T-helper 2 cell treated with Interferon-gamma antibody and Interleukin-4, amounts not matched to agents 5 μg/mL and 100 μg/mL, for 36 hours (primary cell): ENCODE measurements at regions not wholly inside any gene's neighbourhood (a gene's known extent, or its start where the extent isn't known, plus 50 kb on each side); places are given as distances from the start of the nearest gene placed in this dataset.
A peak's percentile ranks its signal among the peaks of the same experiment; 100 is the strongest.

Experiments used
- DNase-seq: peaks from one replicate; pipeline ENCODE4 v3.0.0; 2021; ENCODE audit warnings: low spot score
- H3K27ac Mint-ChIP-seq: one replicate; pipeline ENCODE4 v1.8.0; 2021; ENCODE audit warnings: mild to moderate bottlenecking, mixed read lengths
- H3K27me3 Mint-ChIP-seq: one replicate; pipeline ENCODE4 v1.8.0; 2021; ENCODE audit warnings: low read depth, mixed read lengths
- H3K36me3 Mint-ChIP-seq: one replicate; pipeline ENCODE4 v1.8.0; 2021; ENCODE audit warnings: low read depth, mixed read lengths
- H3K4me1 Mint-ChIP-seq: one replicate; pipeline ENCODE4 v1.8.0; 2021; ENCODE audit warnings: low read depth, mixed read lengths
- H3K4me3 Mint-ChIP-seq: one replicate; pipeline ENCODE4 v1.8.0; 2022; ENCODE audit warnings: mild to moderate bottlenecking, moderate library complexity, mixed read lengths
- H3K9me3 Mint-ChIP-seq: one replicate; pipeline ENCODE4 v1.8.0; 2021; ENCODE audit warnings: mixed read lengths

DNA sequence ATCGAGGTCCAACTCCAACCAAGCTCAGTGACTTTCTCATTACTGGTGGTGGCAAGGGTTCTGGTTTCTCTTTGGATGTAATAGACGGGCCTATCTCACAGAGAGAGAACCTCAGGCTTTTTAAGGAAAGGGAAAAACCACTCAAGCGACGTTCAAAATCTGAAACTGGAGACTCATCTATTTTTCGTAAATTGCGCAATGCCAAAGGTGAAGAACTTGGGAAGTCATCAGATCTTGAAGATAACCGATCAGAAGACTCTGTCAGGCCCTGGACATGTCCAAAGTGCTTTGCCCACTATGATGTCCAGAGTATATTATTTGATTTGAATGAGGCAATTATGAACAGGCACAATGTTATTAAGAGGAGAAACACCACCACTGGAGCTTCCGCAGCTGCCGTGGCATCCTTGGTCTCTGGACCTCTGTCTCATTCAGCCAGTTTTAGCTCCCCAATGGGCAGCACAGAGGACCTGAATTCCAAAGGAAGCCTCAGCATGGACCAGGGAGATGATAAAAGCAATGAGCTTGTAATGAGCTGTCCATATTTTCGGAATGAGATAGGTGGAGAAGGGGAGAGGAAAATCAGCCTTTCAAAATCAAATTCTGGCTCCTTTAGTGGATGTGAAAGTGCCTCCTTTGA is 343.5 kb upstream of the RGS6 start:
- no peaks in the 10 kb centered on the region for H3K27me3 Mint-ChIP-seq
- no peak overlapping the region for H3K27ac Mint-ChIP-seq
- H3K9me3 Mint-ChIP-seq: no peaks in the 10 kb centered on the region
- peaks cover 29% of the 10 kb centered on the region for H3K36me3 Mint-ChIP-seq
- peaks cover 51% of the 10 kb centered on the region for H3K4me1 Mint-ChIP-seq
- peak overlapping the region; percentile 32 for H3K4me3 Mint-ChIP-seq
- no peak for DNase-seq

DNA sequence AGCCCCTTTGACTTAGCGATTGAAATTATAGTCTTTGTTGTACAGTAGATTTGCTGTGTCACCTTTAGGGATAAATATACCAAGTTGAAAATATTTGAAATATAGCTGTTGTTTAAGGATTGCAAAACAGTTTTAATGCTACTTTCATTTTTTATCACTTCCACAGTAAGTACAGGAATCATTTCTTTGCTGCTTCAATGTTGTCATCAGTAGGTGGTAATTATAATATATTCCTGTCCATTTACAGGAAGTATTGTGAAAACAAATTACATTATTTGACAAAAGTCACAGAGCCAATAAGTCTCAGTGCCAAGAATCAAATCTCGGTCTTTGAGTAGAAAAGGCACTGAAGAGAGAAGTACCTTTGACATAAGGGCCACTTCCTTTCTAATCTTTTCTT is 342.6 kb upstream of the RGS6 start:
- no peaks in the 10 kb centered on the region for H3K27me3 Mint-ChIP-seq
- H3K4me3 Mint-ChIP-seq: no peak overlapping the region
- H3K9me3 Mint-ChIP-seq: no peaks in the 10 kb centered on the region
- H3K27ac Mint-ChIP-seq: no peak overlapping the region
- DNase-seq: no peak
- peaks cover 28% of the 10 kb centered on the region for H3K36me3 Mint-ChIP-seq
- peaks cover 56% of the 10 kb centered on the region for H3K4me1 Mint-ChIP-seq

DNA sequence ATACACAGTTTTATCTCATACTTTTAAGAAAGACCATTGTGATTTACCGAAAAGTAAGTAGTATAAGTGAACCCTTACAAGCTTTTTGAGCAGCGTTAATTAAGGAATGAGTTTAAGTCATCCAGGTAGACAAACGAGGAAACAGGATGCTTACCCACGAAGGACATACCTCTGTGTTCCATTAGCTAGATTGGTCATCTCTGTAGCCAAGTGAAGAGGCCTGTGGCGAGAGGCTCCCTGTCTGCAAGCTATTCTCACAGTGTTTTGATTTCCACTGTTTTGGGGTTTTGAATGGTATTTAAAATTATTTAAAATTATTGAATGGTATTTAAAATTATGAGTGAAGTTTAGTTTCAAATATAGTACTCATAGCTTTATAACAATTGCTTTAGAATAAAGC is 342.1 kb upstream of the RGS6 start:
- H3K9me3 Mint-ChIP-seq: no peaks in the 10 kb centered on the region
- peaks cover 60% of the 10 kb centered on the region for H3K4me1 Mint-ChIP-seq
- H3K4me3 Mint-ChIP-seq: no peak overlapping the region
- H3K27ac Mint-ChIP-seq: no peak overlapping the region
- H3K27me3 Mint-ChIP-seq: no peaks in the 10 kb centered on the region
- H3K36me3 Mint-ChIP-seq: peaks cover 28% of the 10 kb centered on the region
- no peak for DNase-seq

DNA sequence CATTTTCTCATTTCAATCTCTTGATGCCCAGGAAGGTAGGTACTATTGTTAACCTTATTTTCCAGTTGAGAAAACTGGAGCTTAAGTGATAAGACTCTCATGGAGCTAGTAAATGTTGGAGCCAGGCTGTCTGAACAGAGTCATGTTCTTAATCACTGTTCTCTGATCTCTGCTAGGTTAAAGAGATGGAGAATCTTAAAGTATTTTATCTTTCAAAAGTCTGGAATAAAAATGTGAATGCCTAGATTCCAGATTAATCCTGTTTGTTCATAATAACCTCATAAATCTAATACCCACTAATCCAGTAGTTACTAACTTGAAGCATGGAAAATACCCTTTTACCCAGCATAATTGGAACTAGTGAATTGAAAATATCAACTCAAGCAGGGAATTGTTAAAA is 341.0 kb upstream of the RGS6 start:
- no peak overlapping the region for H3K27ac Mint-ChIP-seq
- no peaks in the 10 kb centered on the region for H3K27me3 Mint-ChIP-seq
- H3K9me3 Mint-ChIP-seq: no peaks in the 10 kb centered on the region
- H3K4me3 Mint-ChIP-seq: no peak overlapping the region
- peaks cover 32% of the 10 kb centered on the region for H3K36me3 Mint-ChIP-seq
- DNase-seq: no peak
- H3K4me1 Mint-ChIP-seq: peaks cover 65% of the 10 kb centered on the region

DNA sequence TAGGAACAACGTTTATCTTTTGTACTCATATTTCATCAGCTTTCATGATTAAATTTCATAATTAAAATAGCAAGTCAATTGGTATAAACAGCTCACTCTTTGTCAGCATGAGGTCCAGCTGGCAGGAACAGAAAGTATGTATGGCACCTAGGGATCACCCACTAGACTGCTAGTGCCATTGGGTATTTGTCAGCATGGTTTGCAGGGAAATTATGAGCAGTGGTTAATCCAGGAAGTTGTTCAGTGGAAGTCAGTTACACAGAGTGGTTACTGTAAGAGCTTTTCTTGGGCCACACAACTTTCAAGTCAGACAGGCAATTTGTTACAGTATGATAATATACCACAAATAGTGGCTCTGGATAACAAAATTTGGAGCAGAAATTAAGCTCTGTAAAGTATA is 340.3 kb upstream of the RGS6 start:
- no peaks in the 10 kb centered on the region for H3K27me3 Mint-ChIP-seq
- H3K36me3 Mint-ChIP-seq: peaks cover 32% of the 10 kb centered on the region
- H3K9me3 Mint-ChIP-seq: no peaks in the 10 kb centered on the region
- H3K4me3 Mint-ChIP-seq: peak overlapping the region; percentile 39
- H3K27ac Mint-ChIP-seq: peak overlapping the region; percentile 60
- peaks cover 66% of the 10 kb centered on the region for H3K4me1 Mint-ChIP-seq
- DNase-seq: peak; percentile 36

DNA sequence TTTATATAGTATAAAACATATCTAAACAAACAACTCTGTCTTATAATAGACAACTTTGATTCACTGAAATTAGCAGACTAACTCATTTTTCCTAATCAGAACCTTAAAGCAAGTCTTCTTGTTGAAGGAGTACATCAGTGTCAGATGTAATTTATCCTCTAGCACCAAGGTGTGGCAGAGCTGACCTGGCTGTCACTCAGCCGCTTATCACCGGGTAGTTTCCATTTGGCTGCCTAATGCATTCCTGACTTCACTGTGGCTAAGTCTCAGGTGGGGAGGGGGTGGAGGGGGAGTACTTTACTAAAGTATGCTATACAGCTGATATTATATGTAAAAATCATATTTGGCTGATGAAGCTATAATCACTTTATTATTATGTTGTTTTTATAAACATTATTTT is 339.9 kb upstream of the RGS6 start:
- no peaks in the 10 kb centered on the region for H3K9me3 Mint-ChIP-seq
- H3K4me1 Mint-ChIP-seq: peaks cover 68% of the 10 kb centered on the region
- peak overlapping the region; percentile 56 for H3K27ac Mint-ChIP-seq

DNA sequence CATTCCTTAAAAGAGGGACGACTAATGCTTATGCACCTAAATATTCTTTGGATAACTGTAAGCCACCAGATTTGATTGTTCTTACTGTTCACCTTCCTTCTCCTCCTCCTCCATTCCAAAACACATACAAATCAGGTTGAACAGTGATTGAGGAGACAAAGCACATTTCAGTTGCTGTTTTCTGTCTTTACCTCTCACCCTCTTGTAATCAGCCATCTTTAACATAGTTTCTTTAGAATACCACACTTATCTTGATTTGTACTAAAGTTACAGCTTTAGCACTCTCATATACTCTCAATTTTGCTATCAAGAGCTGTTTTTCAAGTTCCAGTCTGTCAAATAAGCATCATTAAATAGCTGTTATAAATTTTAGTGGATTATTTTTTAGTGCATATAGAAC is 338.3 kb upstream of the RGS6 start:
- H3K9me3 Mint-ChIP-seq: peaks cover 8% of the 10 kb centered on the region
- H3K4me3 Mint-ChIP-seq: peak overlapping the region; percentile 3
- H3K36me3 Mint-ChIP-seq: peaks cover 31% of the 10 kb centered on the region
- no peak for DNase-seq
- H3K27ac Mint-ChIP-seq: peak overlapping the region; percentile 55
- H3K4me1 Mint-ChIP-seq: peaks cover 68% of the 10 kb centered on the region
- no peaks in the 10 kb centered on the region for H3K27me3 Mint-ChIP-seq

More for the DNA sequence above, 339.9 kb upstream of the RGS6 start:
- DNase-seq: no peak
- peak overlapping the region; percentile 39 for H3K4me3 Mint-ChIP-seq
- peaks cover 35% of the 10 kb centered on the region for H3K36me3 Mint-ChIP-seq
- no peaks in the 10 kb centered on the region for H3K27me3 Mint-ChIP-seq

DNA sequence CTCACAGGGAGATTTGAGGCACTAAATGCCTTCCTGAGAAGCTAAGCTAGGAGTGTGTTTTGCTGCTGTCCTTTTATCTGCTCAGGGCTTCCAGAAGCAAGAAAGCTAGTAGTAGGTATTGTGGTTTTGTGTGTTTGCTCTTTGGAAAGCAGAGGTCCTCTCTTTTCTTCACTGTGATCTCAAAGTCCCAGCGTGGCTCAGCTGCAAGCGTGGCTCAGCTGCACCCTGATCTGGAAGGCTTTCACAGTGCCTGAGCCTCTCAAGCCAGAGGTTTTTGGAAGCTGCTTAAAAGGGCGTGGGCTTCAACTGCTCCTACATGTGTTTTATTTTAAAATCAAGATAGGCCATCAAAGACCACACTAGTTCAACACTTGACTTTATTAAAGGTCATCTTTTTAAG is 337.4 kb upstream of the RGS6 start:
- Mint-ChIP-seq H3K27ac (peak overlapping the region; percentile 81), H3K27me3 (no peaks in the 10 kb centered on the region), H3K9me3 (peaks cover 12% of the 10 kb centered on the region), H3K36me3 (peaks cover 32% of the 10 kb centered on the region), H3K4me3 (peak overlapping the region; percentile 57), H3K4me1 (peaks cover 65% of the 10 kb centered on the region)
- peak; percentile 52 for DNase-seq

DNA sequence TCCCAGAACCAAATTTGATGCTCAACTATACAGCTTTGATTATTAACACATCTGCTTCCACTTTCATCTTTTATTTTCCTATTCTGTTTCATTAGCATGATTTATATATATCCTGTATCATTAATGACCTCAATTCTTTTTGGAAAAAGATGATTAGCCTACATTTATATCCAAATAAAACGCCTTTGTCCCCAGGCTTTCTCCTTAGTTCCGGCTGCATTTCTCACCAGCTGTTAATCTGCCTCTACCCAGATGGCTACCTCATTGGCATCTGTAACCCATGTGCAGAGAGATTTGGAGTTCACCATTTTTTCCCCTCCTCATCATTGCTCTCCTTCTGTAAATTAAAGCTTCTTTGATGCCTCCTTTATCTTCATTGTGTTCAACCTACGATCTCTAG is 336.8 kb upstream of the RGS6 start:
- no peak for DNase-seq

DNA sequence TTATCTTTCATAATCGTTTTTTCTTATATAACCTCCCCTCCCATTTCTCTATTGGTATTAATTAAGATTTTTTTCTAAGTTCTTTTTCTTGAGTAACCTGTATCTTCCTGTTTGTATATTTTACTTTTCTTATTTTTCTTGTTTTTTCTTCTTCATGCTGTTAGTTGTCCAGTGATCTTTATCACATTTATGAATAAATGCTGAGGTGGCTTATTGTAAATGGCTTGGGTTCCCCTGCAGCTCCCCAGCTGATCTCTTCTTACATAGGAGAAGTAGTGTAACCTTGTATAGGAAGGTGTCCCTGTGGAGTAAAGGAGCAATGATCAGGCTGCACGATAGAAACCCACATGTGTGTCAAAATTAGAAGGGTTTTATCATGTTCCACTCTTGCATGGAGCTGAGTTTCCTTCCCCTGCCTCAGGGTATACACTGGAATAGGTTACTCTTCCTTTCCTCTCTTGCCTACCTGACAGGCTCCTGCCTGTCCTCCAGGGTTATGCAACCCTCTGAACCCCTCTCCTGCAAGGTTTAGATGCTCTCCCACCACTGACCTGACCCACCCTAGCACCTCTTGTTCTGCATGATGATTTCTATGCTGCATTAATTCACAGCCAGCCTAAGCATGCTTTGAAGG is 334.8 kb upstream of the RGS6 start:
- Mint-ChIP-seq H3K4me3 (peak overlapping the region; percentile 60), H3K27me3 (no peaks in the 10 kb centered on the region), H3K27ac (peak overlapping the region; percentile 71), H3K9me3 (peaks cover 35% of the 10 kb centered on the region), H3K4me1 (peaks cover 60% of the 10 kb centered on the region), H3K36me3 (peaks cover 54% of the 10 kb centered on the region)
- no peak for DNase-seq

More for the DNA sequence above, 336.8 kb upstream of the RGS6 start:
- H3K36me3 Mint-ChIP-seq: peaks cover 38% of the 10 kb centered on the region
- H3K9me3 Mint-ChIP-seq: peaks cover 18% of the 10 kb centered on the region
- H3K4me3 Mint-ChIP-seq: peak overlapping the region; percentile 12
- peak overlapping the region; percentile 17 for H3K27ac Mint-ChIP-seq
- peaks cover 65% of the 10 kb centered on the region for H3K4me1 Mint-ChIP-seq
- H3K27me3 Mint-ChIP-seq: no peaks in the 10 kb centered on the region

DNA sequence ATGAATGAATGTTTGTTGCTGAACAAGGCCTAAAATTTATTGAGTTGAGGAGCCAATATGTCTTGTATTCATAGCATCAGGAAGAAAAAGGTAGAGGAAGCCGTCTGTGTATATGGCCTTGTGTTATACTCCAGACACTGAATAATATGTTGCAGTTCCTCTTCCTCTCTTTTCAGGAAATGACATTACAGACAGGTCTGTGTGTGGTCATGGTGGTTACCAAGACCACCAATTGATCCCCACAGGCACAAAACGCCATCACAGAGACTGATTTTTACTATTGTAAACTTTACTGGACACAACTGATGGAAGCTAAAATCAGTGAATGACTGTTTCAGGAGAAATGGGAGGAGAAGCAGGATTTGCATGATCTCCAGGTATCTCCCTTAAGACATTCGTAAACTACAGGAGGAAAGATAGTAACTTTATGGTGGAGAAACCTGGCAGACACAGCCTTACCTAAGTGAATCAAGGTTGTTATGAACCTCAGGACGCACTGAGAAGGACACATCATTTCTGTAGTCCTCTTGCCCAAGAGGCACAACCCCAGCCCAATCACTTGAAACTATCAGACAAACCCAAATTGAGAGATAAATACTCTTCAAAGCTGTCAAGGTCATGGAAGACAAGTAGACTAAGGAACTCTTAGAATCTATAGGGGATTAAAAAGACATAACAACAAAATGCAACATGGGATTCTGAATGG is 334.1 kb upstream of the RGS6 start:
- Mint-ChIP-seq H3K9me3 (peaks cover 38% of the 10 kb centered on the region), H3K36me3 (peaks cover 57% of the 10 kb centered on the region), H3K4me3 (peak overlapping the region; percentile 60), H3K27ac (peak overlapping the region; percentile 71), H3K27me3 (no peaks in the 10 kb centered on the region), H3K4me1 (peaks cover 57% of the 10 kb centered on the region)
- peak; percentile 49 for DNase-seq

DNA sequence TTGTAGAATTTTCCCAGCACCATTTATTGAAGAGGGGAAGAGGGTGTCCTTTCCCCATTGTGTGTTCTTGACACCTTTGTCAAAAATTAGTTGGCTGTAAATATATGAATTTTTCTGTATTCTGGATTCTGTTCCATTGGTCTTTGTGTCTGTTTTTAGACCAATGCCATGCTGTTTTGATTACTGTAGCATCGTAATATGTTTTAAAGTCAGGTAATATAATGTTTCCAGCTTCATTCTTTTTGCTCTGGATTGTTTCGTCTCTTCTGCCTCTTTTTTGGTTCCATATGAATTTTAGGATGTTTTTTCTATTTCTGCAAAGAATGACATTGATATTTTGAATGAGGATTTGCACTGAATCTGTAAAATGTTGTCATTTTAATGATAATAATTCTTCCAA is 331.9 kb upstream of the RGS6 start:
- no peak for DNase-seq
- Mint-ChIP-seq H3K27ac (no peak overlapping the region), H3K4me1 (peaks cover 40% of the 10 kb centered on the region), H3K27me3 (no peaks in the 10 kb centered on the region), H3K4me3 (no peak overlapping the region), H3K36me3 (peaks cover 62% of the 10 kb centered on the region), H3K9me3 (peaks cover 43% of the 10 kb centered on the region)

DNA sequence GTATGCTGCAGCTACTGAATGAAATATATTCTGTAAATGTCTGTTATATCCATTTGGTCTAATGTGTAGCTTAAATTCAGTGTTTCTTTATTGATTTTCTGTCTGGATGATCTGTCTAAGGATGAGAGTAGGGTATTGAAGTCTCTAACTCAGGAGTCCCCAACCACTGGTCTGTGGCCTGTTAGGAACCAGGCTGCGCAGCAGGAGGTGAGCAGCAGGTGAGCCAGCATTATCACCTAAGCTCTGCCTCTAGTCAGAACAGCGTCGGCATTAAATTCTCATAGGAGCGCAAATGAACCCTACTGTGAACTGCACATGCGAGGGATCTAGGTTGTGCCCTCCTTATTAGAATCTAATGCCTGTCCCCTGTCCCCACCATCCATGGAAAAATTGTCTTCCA is 329.7 kb upstream of the RGS6 start:
- no peak overlapping the region for H3K4me3 Mint-ChIP-seq
- no peaks in the 10 kb centered on the region for H3K27me3 Mint-ChIP-seq
- peaks cover 58% of the 10 kb centered on the region for H3K36me3 Mint-ChIP-seq
- H3K9me3 Mint-ChIP-seq: peaks cover 46% of the 10 kb centered on the region
- DNase-seq: no peak
- no peak overlapping the region for H3K27ac Mint-ChIP-seq
- H3K4me1 Mint-ChIP-seq: peaks cover 33% of the 10 kb centered on the region

DNA sequence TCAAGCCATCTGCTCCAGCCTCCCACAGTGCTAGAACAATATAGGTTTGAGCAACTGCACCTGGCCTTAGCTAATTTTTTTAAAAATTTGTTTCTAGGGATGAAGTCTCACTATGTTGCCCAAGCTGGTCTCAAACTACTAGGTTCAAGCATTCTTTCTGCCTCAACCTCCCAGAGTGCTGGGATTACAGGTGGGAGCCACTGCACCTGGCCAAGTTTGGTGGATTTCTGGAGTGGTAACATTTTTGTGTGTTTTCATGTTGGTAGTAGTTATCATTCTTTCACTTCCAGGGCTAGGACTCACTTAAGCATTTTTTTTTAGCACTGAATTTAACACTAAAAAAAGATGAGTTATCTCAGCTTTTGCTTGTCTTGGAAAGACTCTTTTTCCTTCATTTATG is 328.0 kb upstream of the RGS6 start:
- H3K9me3 Mint-ChIP-seq: peaks cover 37% of the 10 kb centered on the region
- H3K27me3 Mint-ChIP-seq: no peaks in the 10 kb centered on the region
- no peak overlapping the region for H3K4me3 Mint-ChIP-seq
- no peak for DNase-seq
- no peak overlapping the region for H3K27ac Mint-ChIP-seq
- H3K36me3 Mint-ChIP-seq: peaks cover 50% of the 10 kb centered on the region
- H3K4me1 Mint-ChIP-seq: peaks cover 19% of the 10 kb centered on the region
